ENCODE measurements at regions not wholly inside any gene's neighbourhood (a gene's known extent, or its start where the extent isn't known, plus 50 kb on each side); places are given as distances from the start of the nearest gene placed in this dataset.

GRCh38 chrX:39675619-39676018, 422.1 kb downstream of the BCOR start (continued):
- TF ChIP-seq CUX1 (CRISPR knock-in tag; IDR thresholded peaks at IDR 0.05), result no peak
- TF ChIP-seq RAD51 (IDR thresholded peaks at IDR 0.05; ENCODE audit: borderline replicate concordance, low read depth), result peak; percentile 40; the same call in 1 of the 2 replicates
- no peak for TF ChIP-seq ZNF184 (CRISPR knock-in tag; IDR thresholded peaks at IDR 0.05)
- no peak for TF ChIP-seq MIER1 (IDR thresholded peaks at IDR 0.05; ENCODE audit: low read depth)
- no peak for TF ChIP-seq KDM1A (IDR thresholded peaks at IDR 0.05)
- TF ChIP-seq ZNF57 (CRISPR knock-in tag; IDR thresholded peaks at IDR 0.05), result no peak

DNA sequence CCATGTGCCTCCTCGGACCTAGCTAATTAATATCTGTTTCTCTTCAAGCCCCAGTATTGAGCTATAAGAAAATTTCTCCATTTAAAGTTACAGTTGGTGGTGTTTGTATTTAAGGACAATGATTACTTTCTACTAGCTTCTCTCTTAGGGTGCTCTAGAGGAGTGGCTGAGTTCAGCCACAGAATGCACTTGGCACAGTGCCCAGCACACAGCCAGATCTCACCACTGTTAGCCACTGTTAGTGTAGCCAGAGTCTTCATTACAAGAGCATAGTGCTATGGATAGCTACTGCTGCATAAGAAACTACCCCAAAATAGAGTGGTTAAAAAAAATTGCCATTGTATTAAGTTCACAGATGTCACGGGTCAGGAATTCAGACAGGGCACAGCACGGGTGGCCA, 421.3 kb downstream of the BCOR start:
- no TSS peak for BruUV-seq (replicated peaks)
- intact Hi-C loops (cut with micrococcal nuclease) (no loop called here), in situ Hi-C loops (cut with MboI) (no loop called here)
- Histone ChIP-seq H3K4me1 (replicated peaks in 1 of 2; ENCODE audit: control insufficient read depth in 2 of 2, insufficient read depth in 2 of 2, low read length in 2 of 2) (peaks cover 0 to 3% of the 10 kb centered on the region in 2 experiments; a peak in 2 of 5 replicates), H3K4me2 (ENCODE audit: insufficient read depth, low read length) (no peak overlapping the region), H3K9me1 (ENCODE audit: control insufficient read depth, insufficient read depth, low read length) (no peaks in the 10 kb centered on the region), H3K36me3 (ENCODE audit: control insufficient read depth, insufficient read depth, low read length) (no peaks in the 10 kb centered on the region), H3K79me2 (ENCODE audit: control insufficient read depth, insufficient read depth, low read length) (no peaks in the 10 kb centered on the region), H3K9me3 (replicated peaks; ENCODE audit: control insufficient read depth, insufficient read depth, low read depth, low read length) (no peaks in the 10 kb centered on the region), H3K9ac (ENCODE audit: insufficient read depth in 1 of 2, low read depth in 2 of 2, low read length in 2 of 2) (no peak overlapping the region), H4K20me1 (replicated peaks; ENCODE audit: control insufficient read depth, insufficient read depth, low read length) (no peaks in the 10 kb centered on the region), H2AFZ (ENCODE audit: low read depth, low read length) (no peak overlapping the region), H3K4me3 (no peak overlapping the region), H3K27me3 (ENCODE audit: control insufficient read depth in 2 of 2, insufficient read depth in 2 of 2, low read length in 2 of 2) (no peaks in the 10 kb centered on the region), H3K27ac (ENCODE audit: extremely low read depth, low read depth, low read length) (no peak overlapping the region)
- CTCF ChIA-PET (ENCODE audit: low intra/inter-chr PET ratio), result no interaction called here
- DNase-seq (ENCODE audit: extremely low read depth in 1 of 4, low spot score in 3 of 4) (no peak), ATAC-seq (no peak), FAIRE-seq (no peak)
- POLR2A ChIA-PET, result no interaction called here
- TF ChIP-seq ZNF12 (CRISPR knock-in tag; IDR thresholded peaks at IDR 0.05) (no peak), NFIX (CRISPR knock-in tag; IDR thresholded peaks at IDR 0.05; ENCODE audit: low read depth) (0 out of 2 replicates have a peak, but pooled peaks have one; percentile 37), NFIC (IDR thresholded peaks at IDR 0.05) (peak; percentile 72)
- 27% methylated on average over 3 of the region's 3 CpGs for WGBS (ENCODE audit: insufficient coverage, low coverage, missing lambda C conversion rate)
